Putamen (tissue), 1 donor: ENCODE measurements at regions not wholly inside any gene's neighbourhood (a gene's known extent, or its start where the extent isn't known, plus 50 kb on each side); places are given as distances from the start of the nearest gene placed in this dataset.
"Not testable (repeated sequence)": the region's sequence is repeated elsewhere in the genome, so short reads cannot be mapped to it uniquely, and the experiment has no call there.

ENCODE experiments used
- DNase-seq: peaks from one replicate; pipeline ENCODE4 v3.0.0-alpha.2; 2016; ENCODE audit warnings: low spot score

- not testable (repeated sequence) for DNase-seq
Observed at GRCh38 chr3:75445234-75445633, 218.9 kb upstream of the FRG2C start.

GRCh38 chr3:75446948-75447347 lies 217.2 kb upstream of the FRG2C start:
- not testable (repeated sequence) for DNase-seq

- DNase-seq = not testable (repeated sequence)
Observed at GRCh38 chr3:75453328-75453727, 210.8 kb upstream of the FRG2C start.

GRCh38 chr3:75453839-75454238 lies 210.3 kb upstream of the FRG2C start:
- DNase-seq = not testable (repeated sequence)

GRCh38 chr3:75474530-75474929 lies 189.6 kb upstream of the FRG2C start:
- DNase-seq = not testable (repeated sequence)

- not testable (repeated sequence) for DNase-seq
Observed at GRCh38 chr3:75496600-75496999, 167.5 kb upstream of the FRG2C start.

GRCh38 chr3:75500357-75500756 lies 163.8 kb upstream of the FRG2C start:
- DNase-seq = not testable (repeated sequence)

GRCh38 chr3:75502171-75502570 lies 162.0 kb upstream of the FRG2C start:
- DNase-seq = not testable (repeated sequence)

- DNase-seq = not testable (repeated sequence)
Observed at GRCh38 chr3:75502769-75503756, 161.1 kb upstream of the FRG2C start.

GRCh38 chr3:75506603-75507002 lies 157.5 kb upstream of the FRG2C start:
- DNase-seq = no peak

- DNase-seq = not testable (repeated sequence)
Observed at GRCh38 chr3:75507956-75508355, 156.2 kb upstream of the FRG2C start.

- not testable (repeated sequence) for DNase-seq
Observed at GRCh38 chr3:75527657-75528056, 136.5 kb upstream of the FRG2C start.

- not testable (repeated sequence) for DNase-seq
Observed at GRCh38 chr3:75552095-75552494, 112.0 kb upstream of the FRG2C start.

GRCh38 chr3:75564427-75564826 lies 99.7 kb upstream of the FRG2C start:
- not testable (repeated sequence) for DNase-seq

GRCh38 chr3:75572303-75572702 lies 91.8 kb upstream of the FRG2C start:
- not testable (repeated sequence) for DNase-seq

- DNase-seq = not testable (repeated sequence)
Observed at GRCh38 chr3:75579091-75579490, 85.0 kb upstream of the FRG2C start.

- DNase-seq = not testable (repeated sequence)
Observed at GRCh38 chr3:75579536-75579935, 84.6 kb upstream of the FRG2C start.

- not testable (repeated sequence) for DNase-seq
Observed at GRCh38 chr3:75579981-75580782, 83.9 kb upstream of the FRG2C start.

- not testable (repeated sequence) for DNase-seq
Observed at GRCh38 chr3:75582536-75582935, 81.6 kb upstream of the FRG2C start.

- DNase-seq = not testable (repeated sequence)
Observed at GRCh38 chr3:75583116-75583515, 81.0 kb upstream of the FRG2C start.

GRCh38 chr3:75587695-75588094 lies 76.4 kb upstream of the FRG2C start:
- DNase-seq = not testable (repeated sequence)

GRCh38 chr3:75590382-75590781 lies 73.7 kb upstream of the FRG2C start:
- DNase-seq = not testable (repeated sequence)
